ENCODE measurements at regions not wholly inside any gene's neighbourhood (a gene's known extent, or its start where the extent isn't known, plus 50 kb on each side); places are given as distances from the start of the nearest gene placed in this dataset.

- TF ChIP-seq BHLHE40 (IDR thresholded peaks at IDR 0.05; ENCODE audit: borderline replicate concordance) (no peak), FOXK2 (IDR thresholded peaks at IDR 0.05) (no peak), HDGF (IDR thresholded peaks at IDR 0.05; ENCODE audit: borderline replicate concordance) (no peak), SP1 (IDR thresholded peaks at IDR 0.05) (no peak), ZNF384 (IDR thresholded peaks at IDR 0.05) (no peak), ARNT (IDR thresholded peaks at IDR 0.05) (no peak), SUZ12 (IDR thresholded peaks at IDR 0.05) (no peak), FOXA1 (IDR thresholded peaks at IDR 0.05) (no peak), FOXM1 (IDR thresholded peaks at IDR 0.05; ENCODE audit: borderline replicate concordance) (no peak), L3MBTL2 (conservative IDR thresholded peaks at IDR 0.05) (no peak), TARDBP (IDR thresholded peaks at IDR 0.05) (no peak), NFRKB (IDR thresholded peaks at IDR 0.05) (no peak), ELF4 (IDR thresholded peaks at IDR 0.05) (no peak), LEF1 (IDR thresholded peaks at IDR 0.05; ENCODE audit: borderline replicate concordance) (no peak)
These were observed 67.9 kb downstream of the TTLL2 start for GRCh38 chr6:167392631-167393316.

Measured in HEK293T (cell line).